H1 (cell line): ENCODE measurements at regions not wholly inside any gene's neighbourhood (a gene's known extent, or its start where the extent isn't known, plus 50 kb on each side); places are given as distances from the start of the nearest gene placed in this dataset.

Experiments
- CTCF ChIA-PET: fragments of 300-600 bp; sonication (Branson Sonifier 250); formaldehyde crosslinking; loops from one replicate; lab custom pipeline; 2021; ENCODE audit not compliant: partially characterized antibody; lab: Charles Lee
- POLR2A ChIA-PET: fragments of 300-600 bp; sonication (Branson Sonifier 250); formaldehyde crosslinking; loops from one replicate; lab custom pipeline; 2021; ENCODE audit warnings: inconsistent platforms; ENCODE audit not compliant: partially characterized antibody; lab: Charles Lee
- DNase-seq, 2 experiments: peaks; one replicate each; pipeline versions ENCODE4 v3.0.0 to v3.0.0-alpha.2; 2010 to 2022; ENCODE audit warnings: low spot score in 2 of 2, low read depth in 1 of 2, mixed read lengths in 1 of 2
- FAIRE-seq: peaks from 2 replicates; lab custom pipeline; 2011; peaks lifted over from hg19 to GRCh38; lab: Jason Lieb, UNC
- H2AFZ ChIP-seq: 2 replicates; pipeline ENCODE4 v1.8.1; 2012; ENCODE audit warnings: low read length, inconsistent platforms
- H2AK5ac ChIP-seq: 2 replicates; pipeline ENCODE4 v1.6.1; 2013; ENCODE audit warnings: low read depth, low read length
- H2BK120ac ChIP-seq: replicated peaks from 2 replicates; pipeline ENCODE3; 2013; ENCODE audit warnings: low read depth, low read length, inconsistent platforms
- H2BK12ac ChIP-seq: 2 replicates; pipeline ENCODE4 v1.6.1; 2013; ENCODE audit warnings: low read depth, low read length
- H2BK15ac ChIP-seq: 2 replicates; pipeline ENCODE4 v1.6.1; 2013; ENCODE audit warnings: low read length
- H2BK20ac ChIP-seq: 2 replicates; pipeline ENCODE4 v1.6.1; 2013; ENCODE audit warnings: low read length
- H2BK5ac ChIP-seq: 2 replicates; pipeline ENCODE4 v1.6.1; 2013; ENCODE audit warnings: low read depth, low read length
- H3K14ac ChIP-seq: 2 replicates; pipeline ENCODE4 v1.6.1; 2013; ENCODE audit warnings: inconsistent platforms; ENCODE audit not compliant: insufficient read length
- H3K18ac ChIP-seq: 2 replicates; pipeline ENCODE4 v1.6.1; 2013; ENCODE audit warnings: low read length; ENCODE audit errors: extremely low read depth
- H3K23ac ChIP-seq: 2 replicates; pipeline ENCODE4 v1.6.1; 2013; ENCODE audit warnings: inconsistent platforms; ENCODE audit not compliant: insufficient read length
- H3K23me2 ChIP-seq: 2 replicates; pipeline ENCODE4 v1.6.1; 2013; ENCODE audit warnings: low read depth, low read length
- H3K27ac ChIP-seq: 2 replicates; pipeline ENCODE4 v1.6.1; 2011; ENCODE audit warnings: low read depth, low read length, inconsistent platforms
- H3K27me3 ChIP-seq, 4 experiments: replicated peaks in 1 of 4; 1 replicate in 1 of 4; 2 replicates in 3 of 4; pipeline versions ENCODE4 v1.6.1 to v1.8.1; 2011 to 2013; ENCODE audit warnings: low read length in 3 of 4, mild to moderate bottlenecking in 3 of 4, inconsistent platforms in 2 of 4, mixed read lengths in 2 of 4, moderate library complexity in 1 of 4; ENCODE audit not compliant: control insufficient read depth in 3 of 4, insufficient read depth in 3 of 4; ENCODE audit errors: extremely low read depth in 1 of 4
- H3K36me3 ChIP-seq, 4 experiments: 2 replicates each; pipeline versions ENCODE4 v1.6.1 to v1.8.1; 2011 to 2013; ENCODE audit warnings: mild to moderate bottlenecking in 4 of 4, low read length in 3 of 4, moderate library complexity in 2 of 4, control low read depth in 1 of 4, inconsistent platforms in 1 of 4; ENCODE audit not compliant: insufficient read depth in 4 of 4, control insufficient read depth in 2 of 4
- H3K4ac ChIP-seq: replicated peaks from 2 replicates; pipeline ENCODE3; 2013; ENCODE audit warnings: low read length, low read depth, mixed read lengths, inconsistent platforms; ENCODE audit not compliant: insufficient read length
- H3K4me1 ChIP-seq, 4 experiments: replicated peaks in 1 of 4; 1 replicate in 1 of 4; 2 replicates in 3 of 4; pipeline versions ENCODE4 v1.6.1 to v1.8.1; 2011 to 2013; ENCODE audit warnings: low read length in 3 of 4, inconsistent platforms in 2 of 4, mixed read lengths in 1 of 4; ENCODE audit not compliant: insufficient read depth in 4 of 4, control insufficient read depth in 3 of 4
- H3K4me2 ChIP-seq, 2 experiments: 2 replicates each; pipeline versions ENCODE4 v1.6.1 to v1.8.1; 2011 to 2013; ENCODE audit warnings: low read depth in 2 of 2, low read length in 2 of 2, control low read depth in 1 of 2, inconsistent platforms in 1 of 2, mild to moderate bottlenecking in 1 of 2; ENCODE audit not compliant: insufficient read depth in 1 of 2
- H3K4me3 ChIP-seq, 4 experiments: fragments of 200-600, 300-600 bp in 1 of 4; sonication (generic), shearing (Covaris generic), sonication (Bioruptor Twin) in 1 of 4; 2 replicates each; pipeline versions ENCODE4 v1.5.1 to v1.8.1; 2011 to 2016; ENCODE audit warnings: low read length in 4 of 4, low read depth in 3 of 4, control low read depth in 2 of 4, inconsistent platforms in 2 of 4, mild to moderate bottlenecking in 2 of 4, mixed read lengths in 1 of 4, moderate library complexity in 1 of 4; ENCODE audit not compliant: insufficient read depth in 2 of 4; ENCODE audit errors: extremely low read depth in 1 of 4
- H3K56ac ChIP-seq: replicated peaks from 2 replicates; pipeline ENCODE3; 2013; ENCODE audit warnings: low read depth, mild to moderate bottlenecking, mixed read lengths, low read length, inconsistent platforms; ENCODE audit not compliant: insufficient read length
- H3K79me1 ChIP-seq: 2 replicates; pipeline ENCODE4 v1.6.1; 2013; ENCODE audit warnings: low read depth, low read length, control low read depth
- H3K79me2 ChIP-seq, 2 experiments: 2 replicates each; pipeline versions ENCODE4 v1.6.1 to v1.8.1; 2012 to 2013; ENCODE audit warnings: low read length in 2 of 2, mild to moderate bottlenecking in 2 of 2, inconsistent platforms in 1 of 2; ENCODE audit not compliant: insufficient read depth in 2 of 2, control insufficient read depth in 1 of 2
- H3K9ac ChIP-seq, 4 experiments: replicated peaks in 1 of 4; 1 replicate in 1 of 4; 2 replicates in 3 of 4; pipeline versions ENCODE4 v1.6.1 to v1.8.1; 2011 to 2013; ENCODE audit warnings: low read depth in 3 of 4, low read length in 3 of 4, control low read depth in 2 of 4, mild to moderate bottlenecking in 2 of 4, moderate library complexity in 2 of 4, inconsistent platforms in 1 of 4; ENCODE audit errors: extremely low read depth in 1 of 4
- H3K9me3 ChIP-seq, 2 experiments: 2 replicates each; pipeline versions ENCODE4 v1.6.1 to v1.8.1; 2012 to 2013; ENCODE audit warnings: mild to moderate bottlenecking in 2 of 2, moderate library complexity in 2 of 2, control low read depth in 1 of 2, inconsistent platforms in 1 of 2, low read depth in 1 of 2, low read length in 1 of 2, mixed read lengths in 1 of 2; ENCODE audit not compliant: insufficient read depth in 2 of 2
- H4K20me1 ChIP-seq, 2 experiments: replicated peaks in 1 of 2; 2 replicates each; pipeline versions ENCODE3 to v1.8.1; 2011 to 2013; ENCODE audit warnings: inconsistent platforms in 2 of 2, low read length in 2 of 2, mild to moderate bottlenecking in 1 of 2; ENCODE audit not compliant: insufficient read depth in 2 of 2, control insufficient read depth in 1 of 2
- H4K5ac ChIP-seq: 2 replicates; pipeline ENCODE4 v1.6.1; 2013; ENCODE audit warnings: low read length, low read depth, mixed read lengths, inconsistent platforms; ENCODE audit not compliant: insufficient read length
- H4K8ac ChIP-seq: 2 replicates; pipeline ENCODE4 v1.8.0; 2013; ENCODE audit warnings: mild to moderate bottlenecking, moderate library complexity, low read length, inconsistent platforms; ENCODE audit not compliant: insufficient read depth; ENCODE audit errors: extremely low read depth
- H4K91ac ChIP-seq: replicated peaks from 2 replicates; pipeline ENCODE3; 2013; ENCODE audit warnings: low read length, mixed read lengths, inconsistent platforms; ENCODE audit not compliant: insufficient read length
- BACH1 ChIP-seq: IDR thresholded peaks from 2 replicates; pipeline ENCODE4 v1.6.1; 2012; ENCODE audit warnings: low read length, improper control_type of control experiment
- BRCA1 ChIP-seq: IDR thresholded peaks from 2 replicates; pipeline ENCODE4 v1.6.1; 2012; ENCODE audit warnings: low read depth, low read length, improper control_type of control experiment
- CHD1 ChIP-seq: IDR thresholded peaks from 2 replicates; pipeline ENCODE4 v1.6.1; 2012; ENCODE audit warnings: low read depth, low read length, improper control_type of control experiment
- CHD2 ChIP-seq: IDR thresholded peaks from 2 replicates; pipeline ENCODE4 v1.6.1; 2012; ENCODE audit warnings: low read length, improper control_type of control experiment
- CREB1 ChIP-seq: IDR thresholded peaks from 2 replicates; pipeline ENCODE4 v1.6.1; 2012; ENCODE audit warnings: inconsistent platforms
- HDAC6 ChIP-seq: IDR thresholded peaks from one replicate; pipeline ENCODE4 v1.7.1; 2012; ENCODE audit warnings: low read depth, mild to moderate bottlenecking, inconsistent platforms, low read length, moderate library complexity
- KDM5A ChIP-seq: fragments of 200-600 bp; IDR thresholded peaks from 2 replicates; pipeline ENCODE4 v1.7.1; 2012; ENCODE audit warnings: mild to moderate bottlenecking, low read length, inconsistent platforms, mixed read lengths
- POLR2A ChIP-seq, 2 experiments: IDR thresholded peaks; 1 replicate in 1 of 2; 2 replicates in 1 of 2; pipeline ENCODE4 v1.6.1; 2011; ENCODE audit warnings: low read depth in 2 of 2, low read length in 2 of 2, mild to moderate bottlenecking in 2 of 2; ENCODE audit errors: control extremely low read depth in 1 of 2
- POLR2AphosphoS5 ChIP-seq: IDR thresholded peaks from 2 replicates; pipeline ENCODE4 v1.6.1; 2011; ENCODE audit warnings: low read depth, low read length
- RNF2 ChIP-seq: fragments of 200-900, 300-1000 bp; sonication (generic); IDR thresholded peaks from 2 replicates; pipeline ENCODE4 v1.7.1; 2016; ENCODE audit warnings: borderline replicate concordance, low read depth, mild to moderate bottlenecking, antibody characterized with exemption, low read length; ENCODE audit not compliant: poor library complexity, severe bottlenecking; ENCODE audit errors: missing control alignments
- RXRA ChIP-seq: IDR thresholded peaks from 2 replicates; pipeline ENCODE4 v1.6.1; 2011; ENCODE audit warnings: low read depth, mild to moderate bottlenecking, low read length, moderate library complexity; ENCODE audit not compliant: insufficient read depth
- SUZ12 ChIP-seq: fragments of 200-600 bp; sonication (generic); IDR thresholded peaks from 2 replicates; pipeline ENCODE4 v1.6.1; 2012; ENCODE audit warnings: mild to moderate bottlenecking, inconsistent platforms, low read length, moderate library complexity, mixed read lengths
- TAF7 ChIP-seq: optimal IDR thresholded peaks from 2 replicates; pipeline ENCODE3; 2011; ENCODE audit warnings: low read depth, mild to moderate bottlenecking, inconsistent platforms, low read length, moderate library complexity, borderline replicate concordance
- YY1 ChIP-seq: IDR thresholded peaks from 2 replicates; pipeline ENCODE4 v1.6.1; 2011; ENCODE audit warnings: low read depth, mild to moderate bottlenecking, low read length
- WGBS, 2 experiments: shearing (Covaris generic) in 1 of 2; methylation state at CpG; one replicate each; pipeline versions ENCODE4 v1.1.6 to v1.1.7; 2013 to 2015; ENCODE audit warnings: low lambda C conversion rate in 2 of 2, mixed read lengths in 2 of 2, inconsistent platforms in 1 of 2, low coverage in 1 of 2, missing lambda C conversion rate in 1 of 2; ENCODE audit not compliant: insufficient replicate concordance in 2 of 2, insufficient coverage in 1 of 2, insufficient read length in 1 of 2; ENCODE audit errors: extremely low coverage in 1 of 2, missing lambda C conversion rate in 1 of 2; 5-methylcytosine and 5-hydroxymethylcytosine counted together
- TF ChIP-seq, protein P1 (sequence below): IDR thresholded peaks from 2 replicates; pipeline ENCODE4 v1.6.1; 2011; ENCODE audit warnings: low read depth, mild to moderate bottlenecking, low read length; ENCODE audit not compliant: insufficient read depth
- TF ChIP-seq, protein P2 (sequence below): IDR thresholded peaks from 2 replicates; pipeline ENCODE4 v1.6.1; 2012; ENCODE audit warnings: inconsistent platforms

- no peak overlapping the region for H3K18ac ChIP-seq
- no peaks in the 10 kb centered on the region for H3K79me1 ChIP-seq
- H3K36me3 ChIP-seq, result no peaks in the 10 kb centered on the region
- H3K14ac ChIP-seq, result no peak overlapping the region
- ChIA-PET POLR2A (no interaction called here), CTCF (interaction anchor here (0.6 to 1.6 kb wide), 4 partner anchors 10 to 352 kb away, joined by 3 to 7 read pairs (median 4); no protein-coding TSS in a partner anchor)
- no peak for FAIRE-seq
- peak overlapping the region; percentile 73; the same call in 1 of the 2 replicates for H2AFZ ChIP-seq
- no peak overlapping the region for H2BK120ac ChIP-seq
- no peak overlapping the region for H3K4ac ChIP-seq
- H3K9me3 ChIP-seq, result no peaks in the 10 kb centered on the region
- no peaks in the 10 kb centered on the region for H3K79me2 ChIP-seq
- H3K4me2 ChIP-seq, result no peak overlapping the region
- no peak overlapping the region for H3K23ac ChIP-seq
- H3K23me2 ChIP-seq, result no peaks in the 10 kb centered on the region
- H2BK15ac ChIP-seq, result no peak overlapping the region
- H3K9ac ChIP-seq, result no peak overlapping the region
- H4K8ac ChIP-seq, result no peak overlapping the region
- no peak overlapping the region for H2AK5ac ChIP-seq
- no peak for DNase-seq
- H3K56ac ChIP-seq, result no peak overlapping the region
- H3K27ac ChIP-seq, result no peak overlapping the region
- H4K20me1 ChIP-seq, result no peaks in the 10 kb centered on the region
- no peak overlapping the region for H2BK20ac ChIP-seq
- WGBS, 2 experiments, result 82% methylated on average over 2 of the region's 2 CpGs; no CpG with 5 or more reads in 1 of the 2 experiments
- no peak overlapping the region for H2BK12ac ChIP-seq
- no peak overlapping the region for H3K4me3 ChIP-seq
- no peaks in the 10 kb centered on the region for H3K4me1 ChIP-seq
- no peaks in the 10 kb centered on the region for H3K27me3 ChIP-seq
- H4K91ac ChIP-seq, result no peak overlapping the region
- H2BK5ac ChIP-seq, result no peak overlapping the region
- no peak overlapping the region for H4K5ac ChIP-seq
- no peak for TF ChIP-seq POLR2AphosphoS5
- TF ChIP-seq CHD2, result no peak
- no peak for TF ChIP-seq KDM5A
- TF ChIP-seq CREB1, result no peak
- no peak for TF ChIP-seq SUZ12
- no peak for TF ChIP-seq BRCA1
- no peak for TF ChIP-seq POLR2A (IDR thresholded peaks at IDR 0.05; ENCODE audit: control extremely low read depth in 1 of 2, low read depth in 2 of 2, low read length in 2 of 2)
- TF ChIP-seq, protein P1, sequence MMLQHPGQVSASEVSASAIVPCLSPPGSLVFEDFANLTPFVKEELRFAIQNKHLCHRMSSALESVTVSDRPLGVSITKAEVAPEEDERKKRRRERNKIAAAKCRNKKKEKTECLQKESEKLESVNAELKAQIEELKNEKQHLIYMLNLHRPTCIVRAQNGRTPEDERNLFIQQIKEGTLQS, result no peak
- TF ChIP-seq HDAC6, result no peak
- TF ChIP-seq RNF2, result no peak
- no peak for TF ChIP-seq CHD1
- TF ChIP-seq, protein P2, sequence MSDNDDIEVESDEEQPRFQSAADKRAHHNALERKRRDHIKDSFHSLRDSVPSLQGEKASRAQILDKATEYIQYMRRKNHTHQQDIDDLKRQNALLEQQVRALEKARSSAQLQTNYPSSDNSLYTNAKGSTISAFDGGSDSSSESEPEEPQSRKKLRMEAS, result no peak
- no peak for TF ChIP-seq BACH1
- TF ChIP-seq TAF7, result no peak
- TF ChIP-seq RXRA, result no peak
- no peak for TF ChIP-seq YY1
Measured at GRCh38 chr11:43602670-43603069, 77.9 kb upstream of the HSD17B12 start.
